SK-N-SH treated with all-trans-retinoic acid at 6 μM for 48 hours (cell line): ENCODE measurements at regions not wholly inside any gene's neighbourhood (a gene's known extent, or its start where the extent isn't known, plus 50 kb on each side); places are given as distances from the start of the nearest gene placed in this dataset.

ENCODE experiments used
- ARNTL ChIP-seq: fragments of 450-650 bp; formaldehyde crosslinking; IDR thresholded peaks from 2 replicates; pipeline ENCODE4 v1.5.0; 2020; ENCODE audit warnings: low read depth, mild to moderate bottlenecking, moderate library complexity, borderline replicate concordance
- ISL1 ChIP-seq: fragments of 250-450 bp; sonication (Bioruptor Pico); IDR thresholded peaks from 2 replicates; pipeline ENCODE4 v2.1.2; 2022; ENCODE audit warnings: mild to moderate bottlenecking, moderate library complexity
- SNAI2 ChIP-seq: fragments of 250-450 bp; sonication (Bioruptor Pico); IDR thresholded peaks from 2 replicates; pipeline ENCODE4 v1.5.0; 2020; ENCODE audit warnings: mild to moderate bottlenecking, moderate library complexity
- TF ChIP-seq, protein P1 (sequence below): fragments of 250-450 bp; sonication (Bioruptor Pico); IDR thresholded peaks from 2 replicates; pipeline ENCODE4 v1.8.0; 2021; ENCODE audit warnings: low read depth, mild to moderate bottlenecking, moderate library complexity, borderline replicate concordance
- TF ChIP-seq, protein P2 (sequence below): fragments of 250-450 bp; sonication (Bioruptor Pico); IDR thresholded peaks from 2 replicates; pipeline ENCODE4 v1.5.1; 2021; ENCODE audit warnings: mild to moderate bottlenecking, moderate library complexity
- TF ChIP-seq, protein P3 (sequence below): fragments of 250-450 bp; sonication (Bioruptor Pico); IDR thresholded peaks from 2 replicates; pipeline ENCODE4 v1.8.0; 2020; ENCODE audit warnings: mild to moderate bottlenecking, moderate library complexity, borderline replicate concordance

DNA sequence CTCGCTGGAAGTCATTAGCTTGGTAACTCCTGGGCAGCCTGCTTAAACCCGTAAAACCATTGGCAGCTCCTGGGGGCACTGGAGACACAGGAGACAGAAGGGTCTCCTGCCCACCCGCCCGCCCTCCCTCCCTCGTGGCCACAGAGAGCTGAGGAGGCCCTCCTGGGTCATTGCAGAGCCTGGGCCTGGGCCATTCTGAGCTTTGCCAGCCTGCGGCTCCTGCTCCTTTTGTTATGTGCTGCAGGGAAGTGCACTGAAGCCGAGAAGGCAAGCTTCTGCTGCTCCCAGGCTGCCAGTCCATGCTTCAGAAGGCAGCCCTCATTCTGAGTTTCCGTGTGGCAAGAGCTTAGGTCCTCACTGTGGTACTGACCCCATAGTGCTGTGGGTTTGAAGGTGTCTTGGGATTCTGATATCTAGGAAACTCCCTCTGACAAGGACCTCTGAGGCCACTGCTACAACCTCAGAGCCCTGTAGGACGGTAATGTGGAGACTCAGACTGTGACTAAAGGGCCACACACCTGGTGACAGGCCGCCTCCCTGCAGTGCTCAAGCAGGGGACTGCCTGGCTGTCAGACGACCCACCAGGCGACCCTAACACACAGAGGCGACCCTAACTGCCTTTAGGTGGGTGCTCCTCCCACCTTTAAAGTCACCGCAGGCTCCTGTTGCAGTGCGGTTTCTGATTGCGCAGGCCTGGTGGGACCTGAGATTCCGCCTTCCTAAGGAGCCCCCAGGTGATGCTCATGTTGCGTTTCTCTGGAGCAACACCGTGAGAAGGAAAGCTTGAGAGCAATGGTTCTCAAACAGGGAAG is 118.7 kb downstream of the IER5 start:
- TF ChIP-seq ISL1 (CRISPR knock-in tag) (no peak), SNAI2 (CRISPR knock-in tag) (no peak), ARNTL (CRISPR knock-in tag) (no peak)
- TF ChIP-seq, protein P1, sequence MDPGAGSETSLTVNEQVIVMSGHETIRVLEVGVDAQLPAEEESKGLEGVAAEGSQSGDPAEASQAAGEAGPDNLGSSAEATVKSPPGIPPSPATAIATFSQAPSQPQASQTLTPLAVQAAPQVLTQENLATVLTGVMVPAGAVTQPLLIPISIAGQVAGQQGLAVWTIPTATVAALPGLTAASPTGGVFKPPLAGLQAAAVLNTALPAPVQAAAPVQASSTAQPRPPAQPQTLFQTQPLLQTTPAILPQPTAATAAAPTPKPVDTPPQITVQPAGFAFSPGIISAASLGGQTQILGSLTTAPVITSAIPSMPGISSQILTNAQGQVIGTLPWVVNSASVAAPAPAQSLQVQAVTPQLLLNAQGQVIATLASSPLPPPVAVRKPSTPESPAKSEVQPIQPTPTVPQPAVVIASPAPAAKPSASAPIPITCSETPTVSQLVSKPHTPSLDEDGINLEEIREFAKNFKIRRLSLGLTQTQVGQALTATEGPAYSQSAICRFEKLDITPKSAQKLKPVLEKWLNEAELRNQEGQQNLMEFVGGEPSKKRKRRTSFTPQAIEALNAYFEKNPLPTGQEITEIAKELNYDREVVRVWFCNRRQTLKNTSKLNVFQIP (CRISPR knock-in tag) = no peak
- TF ChIP-seq, protein P2, sequence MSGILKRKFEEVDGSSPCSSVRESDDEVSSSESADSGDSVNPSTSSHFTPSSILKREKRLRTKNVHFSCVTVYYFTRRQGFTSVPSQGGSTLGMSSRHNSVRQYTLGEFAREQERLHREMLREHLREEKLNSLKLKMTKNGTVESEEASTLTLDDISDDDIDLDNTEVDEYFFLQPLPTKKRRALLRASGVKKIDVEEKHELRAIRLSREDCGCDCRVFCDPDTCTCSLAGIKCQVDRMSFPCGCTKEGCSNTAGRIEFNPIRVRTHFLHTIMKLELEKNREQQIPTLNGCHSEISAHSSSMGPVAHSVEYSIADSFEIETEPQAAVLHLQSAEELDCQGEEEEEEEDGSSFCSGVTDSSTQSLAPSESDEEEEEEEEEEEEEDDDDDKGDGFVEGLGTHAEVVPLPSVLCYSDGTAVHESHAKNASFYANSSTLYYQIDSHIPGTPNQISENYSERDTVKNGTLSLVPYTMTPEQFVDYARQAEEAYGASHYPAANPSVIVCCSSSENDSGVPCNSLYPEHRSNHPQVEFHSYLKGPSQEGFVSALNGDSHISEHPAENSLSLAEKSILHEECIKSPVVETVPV = no peak
- TF ChIP-seq, protein P3, sequence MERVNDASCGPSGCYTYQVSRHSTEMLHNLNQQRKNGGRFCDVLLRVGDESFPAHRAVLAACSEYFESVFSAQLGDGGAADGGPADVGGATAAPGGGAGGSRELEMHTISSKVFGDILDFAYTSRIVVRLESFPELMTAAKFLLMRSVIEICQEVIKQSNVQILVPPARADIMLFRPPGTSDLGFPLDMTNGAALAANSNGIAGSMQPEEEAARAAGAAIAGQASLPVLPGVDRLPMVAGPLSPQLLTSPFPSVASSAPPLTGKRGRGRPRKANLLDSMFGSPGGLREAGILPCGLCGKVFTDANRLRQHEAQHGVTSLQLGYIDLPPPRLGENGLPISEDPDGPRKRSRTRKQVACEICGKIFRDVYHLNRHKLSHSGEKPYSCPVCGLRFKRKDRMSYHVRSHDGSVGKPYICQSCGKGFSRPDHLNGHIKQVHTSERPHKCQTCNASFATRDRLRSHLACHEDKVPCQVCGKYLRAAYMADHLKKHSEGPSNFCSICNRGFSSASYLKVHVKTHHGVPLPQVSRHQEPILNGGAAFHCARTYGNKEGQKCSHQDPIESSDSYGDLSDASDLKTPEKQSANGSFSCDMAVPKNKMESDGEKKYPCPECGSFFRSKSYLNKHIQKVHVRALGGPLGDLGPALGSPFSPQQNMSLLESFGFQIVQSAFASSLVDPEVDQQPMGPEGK (CRISPR knock-in tag) = no peak
